Keratinocyte (primary cell): ENCODE measurements at regions not wholly inside any gene's neighbourhood (a gene's known extent, or its start where the extent isn't known, plus 50 kb on each side); places are given as distances from the start of the nearest gene placed in this dataset.

Experiments
- DNase-seq: peaks from one replicate; pipeline ENCODE4 v3.0.0-alpha.2; 2011; ENCODE audit warnings: low read depth, missing footprints, low spot score
- FAIRE-seq: peaks from 2 replicates; lab custom pipeline; 2011; peaks lifted over from hg19 to GRCh38; lab: Jason Lieb, UNC
- H2AFZ ChIP-seq: 2 replicates; pipeline ENCODE4 v1.6.0; 2012; ENCODE audit warnings: low read length, control low read depth, inconsistent platforms; ENCODE audit not compliant: control insufficient read depth
- H3K27ac ChIP-seq: 2 replicates; pipeline ENCODE4 v1.5.1; 2011; ENCODE audit warnings: low read length; ENCODE audit not compliant: control insufficient read depth, insufficient read depth
- H3K27me3 ChIP-seq: 3 replicates; pipeline ENCODE4 v1.6.0; 2011; ENCODE audit warnings: low read length; ENCODE audit not compliant: control insufficient read depth, insufficient read depth; ENCODE audit errors: extremely low read depth
- H3K36me3 ChIP-seq, 2 experiments: 2 replicates in 1 of 2; 3 replicates in 1 of 2; pipeline ENCODE4 v1.5.1; 2011; ENCODE audit warnings: low read length in 2 of 2, mild to moderate bottlenecking in 1 of 2; ENCODE audit not compliant: control insufficient read depth in 2 of 2, insufficient read depth in 2 of 2; ENCODE audit errors: extremely low read depth in 1 of 2
- H3K4me1 ChIP-seq: 3 replicates; pipeline ENCODE4 v1.5.1; 2011; ENCODE audit warnings: low read length; ENCODE audit not compliant: control insufficient read depth, insufficient read depth; ENCODE audit errors: extremely low read depth
- H3K4me2 ChIP-seq: 3 replicates; pipeline ENCODE4 v1.6.0; 2011; ENCODE audit warnings: low read depth, low read length; ENCODE audit not compliant: control insufficient read depth, insufficient read depth; ENCODE audit errors: extremely low read depth
- H3K4me3 ChIP-seq, 3 experiments: fragments of 200-600 bp in 1 of 3; sonication (generic) in 1 of 3; 2 replicates in 2 of 3; 3 replicates in 1 of 3; pipeline ENCODE4 v1.5.1; 2011 to 2016; ENCODE audit warnings: low read length in 3 of 3, mild to moderate bottlenecking in 3 of 3, control low read depth in 2 of 3, inconsistent platforms in 1 of 3, low read depth in 1 of 3, mixed read lengths in 1 of 3, mixed run types in 1 of 3, moderate library complexity in 1 of 3; ENCODE audit not compliant: control insufficient read depth in 2 of 3, insufficient read depth in 2 of 3; ENCODE audit errors: extremely low read depth in 1 of 3
- H3K79me2 ChIP-seq: 2 replicates; pipeline ENCODE4 v1.6.0; 2012; ENCODE audit warnings: low read length; ENCODE audit not compliant: control insufficient read depth, insufficient read depth
- H3K9ac ChIP-seq: 3 replicates; pipeline ENCODE4 v1.6.0; 2011; ENCODE audit warnings: low read length; ENCODE audit not compliant: control insufficient read depth, insufficient read depth; ENCODE audit errors: extremely low read depth
- H3K9me1 ChIP-seq: 3 replicates; pipeline ENCODE4 v1.6.0; 2011; ENCODE audit warnings: low read length; ENCODE audit not compliant: control insufficient read depth, insufficient read depth; ENCODE audit errors: extremely low read depth
- H3K9me3 ChIP-seq: 2 replicates; pipeline ENCODE4 v1.5.1; 2012; ENCODE audit warnings: low read depth, low read length; ENCODE audit not compliant: control insufficient read depth
- H4K20me1 ChIP-seq: 3 replicates; pipeline ENCODE4 v1.6.0; 2011; ENCODE audit warnings: low read length; ENCODE audit not compliant: control insufficient read depth, insufficient read depth; ENCODE audit errors: extremely low read depth
- CTCF ChIP-seq, 3 experiments: IDR thresholded peaks in 1 of 3; conservative IDR thresholded peaks in 1 of 3; optimal IDR thresholded peaks in 1 of 3; 2 replicates in 2 of 3; 3 replicates in 1 of 3; pipeline versions ENCODE3 to v1.5.1; 2011; ENCODE audit warnings: low read length in 3 of 3, mild to moderate bottlenecking in 3 of 3, moderate library complexity in 2 of 3, control low read depth in 1 of 3, inconsistent platforms in 1 of 3; ENCODE audit not compliant: insufficient read depth in 2 of 3; ENCODE audit errors: extremely low read depth in 1 of 3
- EZH2 ChIP-seq: IDR thresholded peaks from one replicate; pipeline ENCODE4 v1.6.1; 2012; ENCODE audit warnings: inconsistent platforms, mild to moderate bottlenecking, low read length, moderate library complexity
- dilution Hi-C: fragments of 300-500 bp; cut with MboI; formaldehyde crosslinking; loops from one replicate; pipeline ENCODE4 v1.7.0; 2020; ENCODE audit warnings: low sequenced_read_pairs; ENCODE audit not compliant: extremely low pct_ligation_motif_present

- DNase-seq, result no peak
- H3K4me1 ChIP-seq, result no peaks in the 10 kb centered on the region
- no peak for FAIRE-seq
- no peak overlapping the region for H3K4me3 ChIP-seq
- no peaks in the 10 kb centered on the region for H4K20me1 ChIP-seq
- H3K27me3 ChIP-seq, result no peaks in the 10 kb centered on the region
- no peak for TF ChIP-seq CTCF (optimal IDR thresholded peaks at IDR 0.05 in 1 of 3, IDR thresholded peaks at IDR 0.05 in 1 of 3, conservative IDR thresholded peaks at IDR 0.05 in 1 of 3; ENCODE audit: extremely low read depth in 1 of 3, insufficient read depth in 2 of 3, low read length in 3 of 3)
- TF ChIP-seq EZH2, result no peak
- no peaks in the 10 kb centered on the region for H3K9me1 ChIP-seq
- no peak overlapping the region for H3K27ac ChIP-seq
- dilution Hi-C loops, result no loop called here
- H3K79me2 ChIP-seq, result no peaks in the 10 kb centered on the region
- no peak overlapping the region for H3K4me2 ChIP-seq
- no peaks in the 10 kb centered on the region for H3K9me3 ChIP-seq
- no peaks in the 10 kb centered on the region for H3K36me3 ChIP-seq
- no peak overlapping the region for H3K9ac ChIP-seq
- no peak overlapping the region for H2AFZ ChIP-seq
These were observed 284.4 kb upstream of the RGPD4 start for GRCh38 chr2:107542314-107542740.

- H3K4me1 ChIP-seq, result no peaks in the 10 kb centered on the region
- H2AFZ ChIP-seq, result no peak overlapping the region
- H3K9me3 ChIP-seq, result no peaks in the 10 kb centered on the region
- H3K4me2 ChIP-seq, result no peak overlapping the region
- no peaks in the 10 kb centered on the region for H3K36me3 ChIP-seq
- no peaks in the 10 kb centered on the region for H3K9me1 ChIP-seq
- no peak overlapping the region for H3K4me3 ChIP-seq
- H3K79me2 ChIP-seq, result no peaks in the 10 kb centered on the region
- dilution Hi-C loops, result no loop called here
- DNase-seq, result no peak
- FAIRE-seq, result no peak
- no peak for TF ChIP-seq CTCF (optimal IDR thresholded peaks at IDR 0.05 in 1 of 3, IDR thresholded peaks at IDR 0.05 in 1 of 3, conservative IDR thresholded peaks at IDR 0.05 in 1 of 3; ENCODE audit: extremely low read depth in 1 of 3, insufficient read depth in 2 of 3, low read length in 3 of 3)
- no peak for TF ChIP-seq EZH2
- H3K27me3 ChIP-seq, result no peaks in the 10 kb centered on the region
- no peak overlapping the region for H3K27ac ChIP-seq
- H4K20me1 ChIP-seq, result no peaks in the 10 kb centered on the region
- no peak overlapping the region for H3K9ac ChIP-seq
These were observed 282.9 kb upstream of the RGPD4 start for GRCh38 chr2:107543793-107544192.
